NCI-H82 treated with DMSO at 0.1 percent for 48 hours (cell line): ENCODE measurements at regions not wholly inside any gene's neighbourhood (a gene's known extent, or its start where the extent isn't known, plus 50 kb on each side); places are given as distances from the start of the nearest gene placed in this dataset.

Experiments used
- DNase-seq: peaks from one replicate; lab custom pipeline; 2025; ENCODE audit not compliant: unreplicated experiment; lab: John Stamatoyannopoulos, UW

DNA sequence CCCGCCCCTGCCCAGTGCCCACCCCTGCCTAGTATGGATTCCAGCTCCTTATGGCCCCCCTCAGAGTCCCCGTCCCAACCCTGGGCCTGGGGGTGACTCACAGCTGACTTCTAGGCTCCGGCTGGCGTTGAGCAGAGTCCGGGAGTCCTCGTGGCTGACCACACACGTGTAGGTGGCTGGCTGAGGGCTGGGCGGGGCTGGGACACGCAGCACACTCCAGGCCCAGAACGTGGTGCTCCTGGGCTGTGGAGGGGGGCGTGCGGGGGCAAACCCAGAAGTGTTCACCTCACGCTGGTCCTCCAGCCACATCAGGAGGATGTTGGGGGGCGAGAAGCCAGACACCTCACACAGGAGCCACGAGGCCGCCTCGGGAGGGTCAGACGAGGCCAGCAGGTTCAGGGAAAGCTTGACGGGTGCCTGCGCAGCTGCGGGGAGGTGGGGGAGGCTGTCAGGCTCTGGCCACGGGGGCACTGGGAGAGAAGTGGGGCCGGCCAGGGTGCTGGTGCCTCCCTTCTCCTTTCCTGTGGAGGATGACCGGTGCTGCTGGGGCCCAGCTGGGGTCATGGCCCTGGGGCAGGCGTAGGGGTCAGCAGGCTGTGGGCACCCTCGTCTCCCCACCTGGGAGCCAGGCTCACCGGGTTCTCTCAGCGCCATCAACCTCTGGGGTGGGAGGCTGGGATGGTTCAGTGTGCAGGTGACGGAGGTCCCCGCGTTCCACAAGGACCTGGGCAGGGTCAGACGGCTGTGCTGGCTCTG is 314.1 kb downstream of the TMEM121 start:
- DNase-seq = no peak

DNA sequence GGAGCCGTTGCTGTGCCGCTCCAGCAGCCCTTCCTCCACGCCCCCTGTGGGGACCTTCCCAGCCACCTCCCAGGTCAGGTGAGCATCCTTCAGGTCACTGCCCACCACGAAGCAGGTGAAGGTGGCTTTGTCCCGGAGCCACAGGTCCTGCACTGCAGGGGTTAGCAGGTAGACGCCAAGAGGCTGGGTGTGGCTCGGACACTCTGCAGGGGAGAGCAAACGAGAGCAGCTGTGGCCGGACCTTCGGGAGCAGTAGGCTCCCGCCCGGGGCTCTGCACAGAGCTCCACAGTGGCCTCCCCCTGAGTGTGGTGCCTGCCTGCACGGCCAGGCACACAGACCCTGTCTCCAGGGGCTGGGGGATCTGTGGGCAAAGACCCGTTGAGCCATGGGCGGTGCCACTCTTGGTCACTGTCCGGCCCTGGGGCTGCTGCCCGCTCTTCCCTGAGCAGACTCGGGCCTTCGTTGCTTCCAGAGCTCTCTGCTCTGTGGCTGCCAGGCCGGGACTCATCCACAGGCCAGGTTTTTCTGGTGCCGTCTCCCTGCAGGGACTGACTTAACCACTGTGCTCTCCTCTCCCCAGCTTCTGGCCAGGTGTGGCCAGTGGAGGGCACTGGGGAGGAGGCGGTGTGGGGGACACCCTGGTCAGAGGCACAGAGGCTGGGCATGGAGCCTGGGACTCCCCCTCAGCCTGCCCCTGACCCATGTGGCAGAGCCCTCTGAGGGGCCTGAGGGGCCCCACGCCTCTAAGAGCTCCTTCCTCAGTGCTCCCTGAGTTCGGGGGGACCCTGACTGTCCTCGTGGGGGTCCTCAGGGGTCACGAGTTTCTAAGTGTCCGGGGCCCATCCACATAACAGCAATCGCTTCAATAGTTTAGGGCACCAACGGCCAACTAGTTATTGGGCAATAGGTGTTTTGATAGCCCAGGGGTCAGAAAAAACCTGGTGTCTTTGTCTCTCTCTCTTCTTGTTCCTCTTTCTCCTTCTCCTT is 314.9 kb downstream of the TMEM121 start:
- DNase-seq = no peak

DNA sequence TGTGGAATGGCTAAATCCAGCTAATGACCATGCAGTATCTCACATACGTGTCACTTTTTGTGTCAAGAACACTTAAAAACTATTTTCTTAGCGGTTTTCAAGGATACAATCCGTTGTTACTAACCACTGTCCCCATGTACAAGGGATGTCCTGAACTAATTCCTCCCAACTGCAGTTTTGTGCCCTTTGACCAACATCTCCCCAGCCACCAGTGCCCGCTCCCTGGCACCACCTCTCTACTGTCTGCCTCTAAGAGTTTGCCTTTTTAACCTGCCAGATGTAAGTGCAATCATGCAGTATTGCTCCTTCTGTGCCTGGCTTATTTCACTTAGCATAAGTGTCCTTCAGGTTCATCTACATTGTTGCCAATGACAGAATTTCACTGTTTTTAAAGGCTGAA is 315.7 kb downstream of the TMEM121 start:
- no peak for DNase-seq

DNA sequence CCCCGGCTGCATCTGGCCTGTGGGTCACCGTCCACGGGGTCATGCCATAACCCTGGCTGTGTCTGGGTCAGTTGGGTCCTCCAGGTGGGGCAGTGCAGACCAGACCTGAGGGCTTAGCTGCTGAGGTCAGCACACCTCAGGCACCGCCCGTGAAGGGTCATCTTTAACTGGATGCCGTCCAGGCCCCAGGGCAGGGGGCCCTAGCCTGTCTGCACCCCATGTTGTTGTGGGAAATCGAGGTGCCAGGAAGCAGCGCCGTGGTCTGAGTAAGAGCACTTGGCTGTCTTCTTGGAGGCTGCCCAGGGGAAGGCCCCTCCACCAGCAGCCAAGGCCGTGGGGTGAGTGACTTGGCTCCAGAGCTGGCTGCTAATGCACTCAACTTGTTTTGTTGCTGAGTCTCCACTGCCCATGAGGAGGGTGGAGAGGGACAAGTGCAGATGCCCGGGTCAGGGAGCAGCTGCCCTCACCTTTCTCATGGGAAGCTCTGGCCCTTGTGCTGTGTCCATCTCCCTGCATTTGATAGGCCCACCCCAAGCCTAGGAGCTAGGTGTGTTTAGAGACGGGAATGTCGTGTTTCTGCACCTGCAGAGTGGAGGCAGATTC is 317.2 kb downstream of the TMEM121 start:
- DNase-seq = no peak

DNA sequence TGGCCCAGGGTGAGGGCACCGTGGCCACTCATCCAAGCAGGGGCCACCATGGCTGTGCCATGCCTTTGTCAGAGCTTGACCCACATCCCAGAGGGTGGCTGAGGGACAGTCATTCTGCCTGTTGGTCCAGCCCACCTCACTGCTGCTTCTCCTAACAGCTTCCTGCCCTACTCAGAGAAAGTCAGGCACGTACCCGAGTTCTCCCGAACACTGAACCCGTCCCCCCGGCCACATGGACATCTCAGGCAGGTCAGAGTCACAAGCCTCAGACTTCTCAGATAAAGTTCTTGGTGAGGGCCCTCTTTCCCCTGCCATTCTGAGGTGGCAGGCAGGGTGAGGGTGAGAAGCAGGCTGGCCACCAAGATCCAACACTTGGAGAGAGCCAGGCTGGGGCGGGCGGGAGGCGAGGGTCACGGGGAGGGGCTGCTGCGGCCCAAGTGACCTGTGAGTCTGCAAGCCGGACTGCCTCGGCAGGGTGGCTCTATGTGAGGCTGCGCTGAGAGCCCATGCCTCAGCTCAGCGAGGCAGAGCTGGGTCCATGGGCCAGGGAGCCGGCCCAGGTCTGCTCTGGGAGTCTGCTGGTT is 317.8 kb downstream of the TMEM121 start:
- no peak for DNase-seq

DNA sequence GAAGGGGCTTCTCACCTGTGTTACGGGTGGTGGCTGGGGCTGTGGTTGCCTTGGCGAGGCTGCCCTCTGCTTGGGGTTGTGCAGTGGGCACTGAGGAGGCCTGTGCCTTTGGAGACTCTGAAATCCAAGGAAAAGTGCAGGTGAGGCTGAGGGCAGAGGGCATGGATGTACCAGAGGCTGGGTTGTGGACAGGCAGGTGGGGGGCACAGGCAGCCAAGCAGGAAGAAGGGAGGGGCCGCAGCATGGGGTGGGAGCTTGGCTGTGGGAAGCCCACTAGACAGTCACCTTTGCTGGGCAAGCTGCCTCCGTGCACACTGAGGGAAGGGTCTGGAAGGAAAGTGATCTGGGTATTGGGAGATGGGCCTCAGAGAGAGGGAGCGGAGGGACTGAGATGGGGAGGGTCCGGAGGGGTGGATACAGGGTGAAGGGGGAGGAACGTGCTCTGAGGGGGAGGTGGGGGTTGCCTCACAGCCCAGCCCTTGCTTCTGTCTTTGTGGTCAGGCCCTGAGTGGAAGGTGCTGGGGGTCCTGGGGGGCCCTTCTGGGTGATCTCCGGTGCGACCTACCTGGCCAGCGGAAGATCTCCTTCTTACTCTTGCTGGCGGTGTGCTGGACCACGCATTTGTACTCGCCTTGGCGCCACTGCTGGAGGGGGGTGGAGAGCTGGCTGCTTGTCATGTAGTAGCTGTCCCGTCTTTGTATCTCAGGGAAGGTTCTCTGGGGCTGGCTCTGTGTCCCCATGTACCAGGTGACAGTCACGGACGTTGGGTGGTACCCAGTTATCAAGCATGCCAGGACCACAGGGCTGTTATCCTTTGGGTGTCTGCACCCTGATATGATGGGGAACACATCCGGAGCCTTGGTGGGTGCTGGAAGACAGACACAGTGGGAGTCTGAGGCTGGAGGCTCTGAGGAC is 318.7 kb downstream of the TMEM121 start:
- DNase-seq = no peak

DNA sequence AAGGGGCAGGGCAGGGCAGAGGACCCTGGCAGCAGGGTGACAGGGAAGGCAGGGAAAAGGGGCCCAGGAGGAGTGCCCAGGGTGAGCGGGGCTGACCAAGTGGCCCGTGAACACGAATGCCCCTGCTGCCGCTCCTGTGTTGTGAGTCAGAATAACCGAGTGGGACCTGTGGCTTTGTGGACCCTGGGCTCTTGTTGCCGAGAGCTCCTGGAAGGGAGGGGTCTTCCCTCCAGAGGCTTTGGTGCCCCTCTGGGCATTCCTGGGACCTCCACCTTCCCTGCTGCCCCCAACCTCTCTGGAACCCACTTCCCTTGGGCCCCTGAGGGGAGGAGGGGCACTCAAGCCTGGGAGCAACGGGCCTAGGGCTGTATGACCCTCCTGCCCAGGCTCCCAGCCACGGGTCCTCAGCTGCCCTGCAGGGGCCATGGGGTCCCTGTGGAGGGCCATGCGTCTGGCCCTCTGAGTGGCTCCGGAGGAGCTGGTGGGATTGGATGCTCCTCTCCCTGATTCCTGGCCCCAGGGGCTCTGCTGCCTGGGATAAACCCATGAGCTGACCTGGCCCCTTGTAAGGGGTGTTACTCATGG is 319.4 kb downstream of the TMEM121 start:
- DNase-seq = no peak

DNA sequence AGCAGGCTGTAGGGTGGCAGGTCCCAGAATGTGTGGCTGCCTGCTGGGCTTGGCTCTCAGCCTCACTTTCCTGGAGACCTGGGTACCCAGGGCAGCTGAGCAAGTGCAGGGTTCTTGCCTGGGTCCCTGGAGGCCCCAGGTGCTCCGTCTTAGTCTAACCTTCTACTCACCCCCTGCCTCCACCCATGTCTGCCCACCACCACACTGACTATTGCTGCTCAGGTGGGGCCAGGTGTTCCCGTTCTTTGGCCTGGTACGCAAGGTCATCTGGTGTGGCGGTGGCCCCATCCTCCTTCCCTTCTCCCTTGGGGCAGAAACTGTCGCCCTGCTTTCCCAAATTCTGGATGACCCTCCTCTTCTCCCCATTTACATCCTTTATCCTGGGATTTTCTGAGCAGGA is 319.9 kb downstream of the TMEM121 start:
- DNase-seq = no peak

DNA sequence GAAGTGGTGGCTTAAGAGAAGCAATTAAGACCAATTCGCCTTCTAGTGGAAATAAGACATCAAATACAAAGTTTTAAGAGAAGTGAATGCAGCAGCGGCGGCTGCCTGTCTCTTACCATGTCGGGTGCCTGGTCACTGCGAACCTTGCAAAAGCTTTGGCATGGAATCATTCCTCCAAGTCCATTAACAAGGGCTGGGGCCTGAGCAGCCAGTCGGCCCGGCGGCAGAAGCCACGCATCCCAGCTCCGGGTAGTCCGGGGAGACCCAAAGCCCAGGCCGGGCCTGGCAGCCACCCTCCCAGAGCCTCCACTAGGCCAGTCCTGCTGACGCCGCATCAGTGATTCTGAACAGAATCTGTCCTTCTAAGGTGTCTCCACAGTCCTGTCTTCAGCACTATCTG is 321.0 kb downstream of the TMEM121 start:
- DNase-seq = no peak

DNA sequence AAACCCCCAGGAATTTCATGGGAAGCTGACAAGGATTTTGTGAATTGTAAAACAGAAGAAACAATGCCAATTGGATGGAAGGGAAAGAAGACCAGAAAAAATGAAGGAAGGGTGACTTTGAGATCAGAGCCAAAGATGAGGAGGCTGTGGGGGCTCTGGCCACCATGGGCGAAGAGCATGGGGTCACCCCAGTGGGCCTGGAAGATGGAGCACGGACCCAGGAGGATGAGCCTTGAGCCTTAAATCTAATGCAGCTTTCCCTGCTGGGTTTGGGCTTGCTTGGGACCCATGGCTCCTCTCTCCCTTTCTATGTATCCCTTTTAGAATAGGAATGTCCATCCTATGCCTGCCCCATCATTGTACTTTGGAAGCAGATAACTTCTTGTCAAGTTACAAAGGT is 322.2 kb downstream of the TMEM121 start:
- no peak for DNase-seq

DNA sequence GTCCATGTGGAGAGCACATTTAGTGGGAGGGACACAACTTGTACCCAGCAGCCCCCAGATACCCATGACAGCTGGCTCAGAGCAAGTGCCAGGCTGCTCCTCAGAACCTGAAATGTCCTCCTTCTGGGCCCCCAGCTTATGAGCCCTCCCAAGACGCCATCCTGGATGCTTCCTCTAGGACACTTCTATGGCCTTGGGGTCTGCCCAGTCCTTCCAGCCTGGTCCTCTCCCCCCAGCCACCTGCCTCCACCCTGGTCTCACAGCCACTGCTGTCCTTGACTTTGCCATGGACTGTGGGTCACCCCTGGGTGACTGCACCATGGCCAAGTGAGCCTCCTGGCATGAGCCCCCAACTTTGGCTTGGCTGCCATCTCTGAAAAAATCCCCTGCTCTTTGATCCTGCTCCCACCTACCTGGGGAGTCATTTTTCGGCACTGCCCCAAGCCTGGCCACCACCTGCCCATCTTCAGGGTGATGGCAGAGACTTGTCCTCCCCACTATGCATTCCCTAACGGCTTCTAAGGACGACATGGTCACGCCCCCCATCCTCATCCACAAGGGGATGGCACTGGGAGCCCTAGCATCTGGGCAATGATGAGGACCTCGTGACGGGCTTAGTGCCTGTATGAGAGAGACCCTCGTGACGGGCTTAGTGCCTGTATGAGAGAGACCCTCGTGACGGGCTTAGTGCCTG is 323.7 kb downstream of the TMEM121 start:
- no peak for DNase-seq

DNA sequence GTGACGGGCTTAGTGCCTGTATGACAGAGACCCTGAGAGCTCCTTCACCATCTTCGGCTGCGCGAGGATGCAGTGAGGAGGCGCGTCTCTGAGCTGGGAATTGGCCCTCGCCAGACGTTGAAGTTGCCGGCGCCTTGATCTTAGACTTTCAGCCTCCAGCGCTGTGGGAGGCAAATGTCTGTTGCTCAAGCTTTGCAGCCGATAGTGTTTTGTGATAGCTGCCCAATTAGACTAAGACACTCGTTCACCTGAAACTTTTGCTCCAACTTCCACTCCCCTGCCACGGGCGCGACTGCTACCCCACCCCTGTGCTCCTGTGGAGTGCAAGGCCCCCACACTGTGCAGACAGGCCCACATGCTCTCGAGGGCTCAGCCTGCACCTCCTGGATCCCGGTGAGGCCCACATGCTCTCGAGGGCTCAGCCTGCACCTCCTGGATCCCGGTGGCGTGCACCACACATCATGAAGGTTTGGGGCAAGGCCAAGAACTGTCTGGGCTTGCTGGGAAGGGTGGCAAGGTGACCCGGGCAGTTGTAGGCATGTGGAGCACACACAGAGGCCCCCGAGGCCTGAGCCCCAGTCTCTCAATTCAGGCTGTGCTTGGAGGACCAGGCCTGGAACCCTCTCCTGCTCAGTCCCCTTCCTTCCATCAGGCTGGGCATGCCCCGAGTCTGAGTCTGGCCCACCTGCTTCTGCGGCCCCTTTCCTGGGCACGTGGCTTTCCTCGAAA is 324.6 kb downstream of the TMEM121 start:
- DNase-seq = no peak

DNA sequence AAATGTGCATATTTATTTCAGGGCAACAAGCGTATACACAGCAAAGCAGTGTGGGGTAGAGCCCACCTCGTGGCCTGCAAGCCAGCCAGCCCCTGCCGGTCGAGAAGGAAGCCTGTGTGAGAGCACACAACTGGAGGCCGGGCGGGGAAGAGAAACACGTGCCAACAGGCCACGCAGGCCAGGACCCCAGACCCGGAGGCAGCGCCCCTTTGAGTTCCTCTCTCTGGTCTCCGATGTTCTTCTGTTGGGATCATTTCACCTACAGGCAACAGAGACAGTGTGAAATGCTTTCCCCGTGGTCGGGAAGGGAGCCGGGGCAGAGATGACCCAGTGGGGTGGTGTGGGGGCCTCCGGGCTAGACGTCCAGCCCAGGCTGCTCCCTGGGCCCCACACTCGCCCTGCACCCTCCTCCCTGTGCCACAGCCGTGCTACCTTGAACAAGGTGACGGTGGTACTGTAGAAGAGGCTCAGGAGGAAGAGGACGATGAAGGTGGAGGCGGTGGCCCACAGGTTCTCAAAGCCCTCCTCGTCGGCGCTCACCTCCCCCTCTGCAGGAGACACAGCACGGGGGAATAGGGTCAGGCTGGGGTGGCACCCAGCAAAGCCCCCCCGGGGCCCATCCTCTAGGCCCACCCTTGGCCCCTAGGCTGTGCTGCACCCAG is 325.5 kb downstream of the TMEM121 start:
- DNase-seq = no peak

DNA sequence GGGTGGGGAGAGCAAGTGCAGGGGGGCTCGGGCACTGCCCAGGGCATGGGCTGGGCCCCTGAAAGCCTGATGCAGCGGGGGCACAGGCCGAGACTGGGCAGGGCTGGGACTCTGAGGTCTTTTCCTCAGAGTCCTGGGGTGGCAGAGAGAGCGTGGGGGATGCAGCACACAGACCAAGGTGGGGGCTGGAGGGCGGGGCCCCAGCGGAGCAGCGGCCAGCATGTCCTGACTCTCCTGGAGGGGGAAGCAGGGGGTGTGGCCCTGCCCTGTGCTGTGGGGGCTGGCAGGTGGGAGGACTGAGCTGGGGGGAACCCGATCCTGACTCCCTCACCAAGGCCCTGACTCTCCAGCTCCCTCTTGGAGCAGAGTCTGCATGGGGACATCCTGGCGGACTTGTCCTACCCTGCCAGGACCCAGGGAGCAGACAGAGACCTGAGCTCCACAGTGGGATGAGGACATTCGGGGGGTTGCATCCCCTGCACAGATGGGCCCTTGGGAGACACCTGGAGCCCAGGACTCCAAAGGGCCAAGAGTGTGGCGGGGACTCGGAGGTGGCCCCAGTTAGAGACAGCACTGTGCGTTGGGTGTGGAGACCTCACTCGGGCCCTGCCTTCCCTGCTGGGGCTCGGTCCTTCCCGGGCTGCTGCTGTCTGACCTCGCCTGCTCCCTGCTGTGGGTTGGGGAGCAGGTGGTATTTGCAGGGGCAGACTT is 326.1 kb downstream of the TMEM121 start:
- DNase-seq = no peak

DNA sequence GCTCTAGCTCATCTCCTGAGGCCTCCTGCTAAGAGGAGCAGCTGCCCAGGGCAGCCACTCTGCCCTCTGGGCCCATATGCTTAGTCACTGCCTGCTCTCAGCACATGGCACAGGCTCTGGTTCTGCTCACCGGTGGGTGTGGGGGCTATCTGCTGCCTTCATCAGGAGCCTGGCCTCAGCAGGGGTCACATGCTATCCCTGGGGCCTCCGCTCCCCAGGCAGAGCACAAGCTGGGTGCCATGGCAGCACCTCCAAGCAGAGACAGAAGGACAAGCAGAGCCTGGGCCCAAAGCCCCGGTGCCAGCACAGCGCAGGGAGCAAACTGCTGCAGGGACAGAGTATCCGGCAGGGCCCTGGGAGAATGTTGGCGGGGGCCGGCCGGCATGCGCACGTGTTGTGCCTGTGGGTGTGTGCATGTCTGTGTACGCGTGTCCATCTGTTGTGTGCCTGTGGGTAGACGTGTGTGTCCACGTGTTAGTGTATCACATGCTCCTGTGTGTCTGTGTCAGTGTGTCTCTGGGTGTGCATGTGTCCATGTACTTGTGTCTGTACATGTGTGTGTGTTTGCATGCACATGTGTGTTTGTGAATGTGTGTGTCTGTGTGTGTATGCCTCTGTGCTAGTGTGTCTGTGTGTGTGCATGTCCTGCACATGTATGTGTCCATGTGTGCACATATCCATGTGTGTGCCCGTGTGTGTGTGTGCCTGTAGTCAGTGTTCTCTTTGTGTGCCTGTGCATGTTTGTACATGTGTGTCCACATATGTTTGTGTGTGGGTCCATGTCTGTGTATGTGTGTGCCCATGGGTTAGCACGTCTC is 326.9 kb downstream of the TMEM121 start:
- DNase-seq = no peak

DNA sequence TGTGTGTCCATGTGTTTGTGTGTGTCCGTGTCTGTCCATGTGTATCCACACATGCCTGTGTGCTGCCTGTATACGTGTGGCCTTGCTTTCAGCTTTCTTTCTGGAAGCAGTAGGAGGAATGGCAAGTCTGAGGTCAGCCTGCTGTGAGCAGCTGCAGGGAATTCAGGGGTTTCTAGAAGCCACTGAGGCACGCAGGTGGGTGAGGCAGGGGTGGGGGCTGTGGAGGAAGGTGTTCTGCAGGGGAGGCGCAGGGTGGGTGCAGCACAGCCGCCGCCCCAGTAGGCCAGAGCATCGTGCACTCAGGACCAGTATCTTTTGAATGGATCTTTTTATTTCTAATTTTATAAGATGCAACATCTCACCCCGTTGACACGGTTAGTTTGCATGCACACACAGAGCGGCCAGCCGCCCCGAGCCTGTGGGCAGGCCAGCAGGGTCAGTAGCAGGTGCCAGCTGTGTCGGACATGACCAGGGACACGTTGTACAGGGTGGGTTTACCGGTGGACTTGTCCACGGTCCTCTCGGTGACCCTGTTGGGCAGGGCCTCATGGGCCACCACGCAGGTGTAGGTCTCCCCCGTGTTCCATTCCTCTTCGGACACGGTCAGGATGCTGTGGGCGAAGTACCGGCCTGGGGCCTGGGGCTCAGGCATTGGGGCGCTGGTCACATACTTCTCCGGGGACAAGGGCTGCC is 327.7 kb downstream of the TMEM121 start:
- no peak for DNase-seq
